Ovary (tissue), 7 donors: ENCODE measurements at regions not wholly inside any gene's neighbourhood (a gene's known extent, or its start where the extent isn't known, plus 50 kb on each side); places are given as distances from the start of the nearest gene placed in this dataset.

ENCODE experiments used
- DNase-seq, 5 donors: peaks; one replicate each; pipeline ENCODE4 v3.0.0-alpha.2; 2019 to 2020
- H3K27ac ChIP-seq, 2 donors: fragments of 200-600 bp; one replicate each; pipeline versions ENCODE4 v1.5.1 to v1.8.0; 2019 to 2022
- H3K27me3 ChIP-seq: fragments of 200-600 bp; one replicate; pipeline ENCODE4 v1.8.0; 2022
- H3K36me3 ChIP-seq: fragments of 200-600 bp; sonication (generic); one replicate; pipeline ENCODE4 v1.5.1; 2019
- H3K4me1 ChIP-seq: one replicate; pipeline ENCODE4 v1.8.1; 2013; ENCODE audit warnings: mild to moderate bottlenecking, moderate library complexity; ENCODE audit not compliant: insufficient read depth
- H3K4me3 ChIP-seq: fragments of 200-600 bp; sonication (generic); one replicate; pipeline ENCODE4 v1.5.1; 2017
- H3K9me3 ChIP-seq, 2 donors: fragments of 200-600 bp in 1 of 2; sonication (generic) in 1 of 2; one replicate each; pipeline versions ENCODE4 v1.5.1 to v1.8.1; 2013 to 2019; ENCODE audit warnings: mild to moderate bottlenecking in 1 of 2, moderate library complexity in 1 of 2
- EP300 ChIP-seq: sonication (generic); formaldehyde crosslinking; IDR thresholded peaks from one replicate; pipeline ENCODE4 v1.6.1; 2017; ENCODE audit warnings: antibody characterized with exemption
- POLR2A ChIP-seq: fragments of 450-650 bp; IDR thresholded peaks from one replicate; pipeline ENCODE4 v1.6.1; 2017; ENCODE audit warnings: antibody characterized with exemption, mild to moderate bottlenecking, moderate library complexity
- WGBS, 3 donors: extraction: QIAGEN DNeasy Blood & Tissue Kit in 1 of 3; methylation state at CpG; one replicate each; pipeline versions ENCODE4 v1.1.5 to v1.1.7; 2013 to 2017; 5-methylcytosine and 5-hydroxymethylcytosine counted together
- intact Hi-C, 4 donors: fragments of 100-400 bp; cut with DNase I; formaldehyde crosslinking; loops; one replicate each; pipeline versions ENCODE4 v1.11.0 to v1.15.1; 2022 to 2023
- TF ChIP-seq, protein P1 (sequence below), 3 donors: fragments of 450-650 bp in 2 of 3; fragments of 200-600 bp in 1 of 3; IDR thresholded peaks; one replicate each; pipeline versions ENCODE4 v1.5.1 to v1.8.0; 2016 to 2022; ENCODE audit warnings: antibody characterized with exemption in 3 of 3, mild to moderate bottlenecking in 1 of 3
- donor health status: DM: no; HTN: no; CAD: no; lungs with moderate emphysema.
- donor health status: DM: no; HTN: no; CAD: no.
- donor health status: Bipolar disorder and iron deficiency.
- donor health status: DM: no; HTN: no; CAD: no.
- donor health status: DM: yes; HTN: yes; CAD: no.

DNA sequence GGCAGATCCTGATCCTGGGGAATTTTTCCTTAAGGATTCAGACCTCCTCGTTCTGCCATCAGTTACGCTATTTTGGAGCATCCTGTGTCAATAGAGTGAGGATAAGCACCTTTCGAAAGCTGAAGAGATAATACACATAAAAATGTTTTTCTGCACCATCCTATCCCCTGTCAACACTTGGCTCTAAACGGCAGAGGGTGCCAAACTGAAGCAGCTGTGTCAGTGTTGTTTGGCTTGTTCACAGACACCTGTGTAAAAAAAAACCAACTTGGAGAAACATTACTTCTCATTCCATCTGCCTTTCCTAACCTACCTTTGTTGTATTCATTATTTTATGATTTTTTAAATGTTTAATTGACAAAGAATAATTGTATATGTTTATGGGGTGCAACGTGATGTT is 417.0 kb upstream of the DDI1 start:
- H3K4me3 ChIP-seq, result no peak overlapping the region
- no peaks in the 10 kb centered on the region for H3K9me3 ChIP-seq
- intact Hi-C loops, result loop anchor here in 1 of 4 donors (1.0 kb wide), 1 partner anchor 21 kb away; no protein-coding TSS in a partner anchor
- no peak for TF ChIP-seq POLR2A
- TF ChIP-seq EP300, result no peak
- TF ChIP-seq, protein P1, sequence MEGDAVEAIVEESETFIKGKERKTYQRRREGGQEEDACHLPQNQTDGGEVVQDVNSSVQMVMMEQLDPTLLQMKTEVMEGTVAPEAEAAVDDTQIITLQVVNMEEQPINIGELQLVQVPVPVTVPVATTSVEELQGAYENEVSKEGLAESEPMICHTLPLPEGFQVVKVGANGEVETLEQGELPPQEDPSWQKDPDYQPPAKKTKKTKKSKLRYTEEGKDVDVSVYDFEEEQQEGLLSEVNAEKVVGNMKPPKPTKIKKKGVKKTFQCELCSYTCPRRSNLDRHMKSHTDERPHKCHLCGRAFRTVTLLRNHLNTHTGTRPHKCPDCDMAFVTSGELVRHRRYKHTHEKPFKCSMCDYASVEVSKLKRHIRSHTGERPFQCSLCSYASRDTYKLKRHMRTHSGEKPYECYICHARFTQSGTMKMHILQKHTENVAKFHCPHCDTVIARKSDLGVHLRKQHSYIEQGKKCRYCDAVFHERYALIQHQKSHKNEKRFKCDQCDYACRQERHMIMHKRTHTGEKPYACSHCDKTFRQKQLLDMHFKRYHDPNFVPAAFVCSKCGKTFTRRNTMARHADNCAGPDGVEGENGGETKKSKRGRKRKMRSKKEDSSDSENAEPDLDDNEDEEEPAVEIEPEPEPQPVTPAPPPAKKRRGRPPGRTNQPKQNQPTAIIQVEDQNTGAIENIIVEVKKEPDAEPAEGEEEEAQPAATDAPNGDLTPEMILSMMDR (IDR thresholded peaks at IDR 0.05), result no peak
- H3K36me3 ChIP-seq, result no peaks in the 10 kb centered on the region
- H3K27ac ChIP-seq, result no peak overlapping the region
- no peaks in the 10 kb centered on the region for H3K27me3 ChIP-seq
- WGBS, 3 donors, result 20 to 48% (median 26%) methylated on average over 5 of the region's 5 CpGs
- DNase-seq, result no peak
- no peaks in the 10 kb centered on the region for H3K4me1 ChIP-seq

DNA sequence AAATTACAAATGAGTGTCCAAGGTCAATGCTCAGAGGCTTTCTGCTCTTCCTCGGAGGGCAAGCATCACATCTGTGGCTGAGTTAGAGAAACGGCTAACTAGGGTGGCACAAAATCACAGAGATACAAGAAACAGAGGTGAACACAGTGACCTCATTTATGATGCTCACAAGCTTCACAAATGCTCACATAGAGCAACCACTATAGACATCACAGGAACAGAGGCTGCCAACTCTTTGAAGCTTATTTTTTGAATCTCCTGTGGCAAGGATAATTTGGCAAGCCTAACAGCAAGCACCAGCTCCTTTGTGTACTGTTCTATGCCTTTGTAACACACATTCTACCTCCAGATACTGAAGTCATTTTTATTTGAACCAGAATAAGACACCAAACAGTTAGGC is 416.5 kb upstream of the DDI1 start:
- H3K27me3 ChIP-seq, result no peaks in the 10 kb centered on the region
- H3K4me3 ChIP-seq, result no peak overlapping the region
- intact Hi-C loops, result loop anchor here in 1 of 4 donors (1.0 to 10.0 kb wide), 2 partner anchors 22 to 1185 kb away; no protein-coding TSS in a partner anchor
- no peaks in the 10 kb centered on the region for H3K36me3 ChIP-seq
- no peak overlapping the region for H3K27ac ChIP-seq
- WGBS, 3 donors, result 12 to 40% (median 15%) methylated on average over 2 of the region's 2 CpGs
- no peaks in the 10 kb centered on the region for H3K4me1 ChIP-seq
- no peak for TF ChIP-seq EP300
- TF ChIP-seq, protein P1 (IDR thresholded peaks at IDR 0.05), result no peak
- TF ChIP-seq POLR2A, result no peak
- DNase-seq, result no peak
- H3K9me3 ChIP-seq, result no peaks in the 10 kb centered on the region

DNA sequence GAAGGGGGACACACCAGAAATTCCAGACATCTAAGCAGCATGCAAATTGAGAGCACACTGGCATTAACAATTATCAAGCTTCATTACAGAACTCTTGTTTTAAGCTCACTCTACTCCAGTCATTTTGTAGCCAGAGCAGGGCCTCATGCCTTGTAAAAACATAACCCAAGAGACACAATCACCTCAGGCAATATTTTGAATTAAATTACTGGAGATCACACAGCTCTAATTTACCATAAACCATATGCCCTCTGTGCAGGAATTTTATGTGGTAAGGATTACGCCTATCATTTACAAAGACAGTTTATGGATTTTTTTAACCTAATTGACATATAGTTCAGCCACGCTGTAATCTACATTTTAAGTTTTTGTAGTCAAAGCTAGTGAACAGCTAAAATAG is 414.1 kb upstream of the DDI1 start:
- Histone ChIP-seq H3K4me3 (no peak overlapping the region), H3K9me3 (no peaks in the 10 kb centered on the region), H3K27me3 (no peaks in the 10 kb centered on the region), H3K36me3 (no peaks in the 10 kb centered on the region), H3K27ac (no peak overlapping the region), H3K4me1 (no peaks in the 10 kb centered on the region)
- WGBS, 3 donors, result 82 to 95% (median 91%) methylated on average over 2 of the region's 2 CpGs
- no peak for DNase-seq
- TF ChIP-seq POLR2A (no peak), EP300 (no peak)
- TF ChIP-seq, protein P1 (IDR thresholded peaks at IDR 0.05), result no peak
- intact Hi-C loops, result loop anchor here in 1 of 4 donors (10.0 kb wide), 1 partner anchor 1187 kb away; no protein-coding TSS in a partner anchor

DNA sequence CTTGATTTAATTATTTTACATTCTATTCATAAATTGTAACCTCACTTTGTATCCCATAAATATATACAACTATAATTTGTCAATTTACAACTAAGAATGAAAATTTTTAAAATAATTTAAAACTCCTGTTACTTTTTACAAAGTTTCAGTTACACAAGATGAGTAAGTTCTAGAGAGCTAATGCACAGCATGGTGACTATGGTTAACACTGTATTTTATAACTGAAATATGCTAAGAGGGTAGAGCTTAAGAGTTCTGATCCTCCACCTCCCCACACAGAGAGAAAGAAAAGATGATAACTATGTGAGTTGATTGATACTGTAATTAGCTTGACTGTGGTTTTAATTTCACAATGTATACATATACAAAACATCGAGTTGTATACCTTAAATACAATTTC is 412.5 kb upstream of the DDI1 start:
- intact Hi-C loops, result loop anchor here in 1 of 4 donors (10.0 kb wide), 1 partner anchor 1189 kb away; no protein-coding TSS in a partner anchor
- WGBS, 3 donors, result 85 to 94% (median 88%) methylated on average over 1 of the region's 1 CpG
- DNase-seq, result no peak
- Histone ChIP-seq H3K9me3 (no peaks in the 10 kb centered on the region), H3K36me3 (no peaks in the 10 kb centered on the region), H3K27me3 (no peaks in the 10 kb centered on the region), H3K4me1 (no peaks in the 10 kb centered on the region), H3K27ac (no peak overlapping the region), H3K4me3 (no peak overlapping the region)
- TF ChIP-seq EP300 (no peak), POLR2A (no peak)
- TF ChIP-seq, protein P1 (IDR thresholded peaks at IDR 0.05), result no peak
